KOPT-K1 (cell line): ENCODE measurements at regions not wholly inside any gene's neighbourhood (a gene's known extent, or its start where the extent isn't known, plus 50 kb on each side); places are given as distances from the start of the nearest gene placed in this dataset.

Experiments used
- H3K27ac ChIP-seq: fragments of 200-600 bp; sonication (generic); 2 replicates; pipeline ENCODE4 v1.5.1; 2016; ENCODE audit warnings: antibody characterized with exemption, mild to moderate bottlenecking, low read depth, low read length; ENCODE audit not compliant: poor library complexity, severe bottlenecking
- H3K36me3 ChIP-seq: fragments of 200-600 bp; sonication (generic); 2 replicates; pipeline ENCODE4 v1.5.1; 2017; ENCODE audit warnings: antibody characterized with exemption, mild to moderate bottlenecking, low read length, moderate library complexity; ENCODE audit not compliant: insufficient read depth
- H3K9me3 ChIP-seq: fragments of 200-600 bp; sonication (generic); 2 replicates; pipeline ENCODE4 v1.5.1; 2017; ENCODE audit warnings: antibody characterized with exemption, low read length, mild to moderate bottlenecking; ENCODE audit not compliant: insufficient read depth, poor library complexity, severe bottlenecking

DNA sequence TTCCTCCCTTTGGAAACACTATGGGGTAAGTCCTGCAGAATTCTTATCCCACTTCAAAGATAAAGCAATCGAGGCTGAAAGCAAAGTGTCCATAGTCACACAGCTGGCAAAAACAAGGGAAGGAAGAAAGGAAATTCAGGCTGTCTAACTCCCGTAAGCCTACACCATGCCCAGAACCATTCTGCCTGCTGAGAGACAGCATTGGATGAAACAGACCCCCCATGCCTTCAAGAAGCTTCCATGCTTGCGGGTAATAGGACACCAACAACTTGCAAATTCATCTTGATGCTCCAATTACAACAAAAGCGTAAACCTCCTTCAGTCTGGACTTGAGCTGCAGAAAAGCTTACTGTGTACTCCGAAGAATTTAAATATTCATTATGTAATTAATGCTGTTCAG is 181.1 kb upstream of the WWC1 start:
- Histone ChIP-seq H3K36me3 (no peaks in the 10 kb centered on the region), H3K9me3 (no peaks in the 10 kb centered on the region), H3K27ac (no peak overlapping the region)

DNA sequence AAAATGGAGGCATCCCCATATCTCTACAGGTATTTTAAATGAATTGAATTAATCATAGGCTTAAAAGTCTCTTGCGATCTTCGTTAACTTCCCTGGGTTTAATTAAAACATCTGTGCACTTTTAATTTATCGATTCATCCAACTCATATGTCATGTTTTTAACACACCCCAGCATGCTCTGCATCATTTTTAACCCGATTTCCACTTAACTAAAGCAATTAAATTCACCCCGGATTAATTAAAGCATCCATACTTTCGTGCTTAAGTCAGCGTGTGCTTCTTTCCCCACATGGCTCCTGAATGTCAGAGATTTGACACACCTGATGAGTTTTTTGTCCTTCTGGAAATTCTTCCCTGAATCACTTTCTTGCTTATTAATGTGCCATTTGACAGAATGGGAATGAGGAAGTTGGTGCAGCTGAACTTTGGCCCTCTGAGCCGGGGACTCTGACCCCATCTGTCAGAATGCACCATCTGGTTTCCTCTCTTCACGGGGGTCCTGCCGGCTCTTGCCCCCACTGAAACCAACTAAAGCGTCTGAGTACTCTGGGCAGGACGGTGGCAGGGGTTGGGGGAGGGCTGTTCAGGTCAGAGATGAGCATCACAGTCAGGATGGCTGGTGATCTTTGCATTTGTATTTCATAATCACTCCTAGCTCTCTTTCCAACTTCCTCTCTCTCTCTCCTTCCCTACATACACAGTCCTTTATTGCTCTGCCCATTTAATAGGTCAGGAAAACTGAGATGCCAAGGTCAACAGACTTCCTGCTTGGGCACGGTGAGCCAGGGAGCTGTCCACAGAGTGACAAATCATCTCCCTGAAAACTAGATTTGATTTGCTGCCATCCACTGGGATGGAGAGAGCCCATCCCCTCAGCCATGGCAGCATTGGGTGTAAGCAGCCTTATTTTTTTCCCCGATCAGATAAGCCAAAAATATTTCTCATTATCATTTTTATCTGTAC is 180.3 kb upstream of the WWC1 start:
- Histone ChIP-seq H3K9me3 (no peaks in the 10 kb centered on the region), H3K27ac (no peak overlapping the region), H3K36me3 (no peaks in the 10 kb centered on the region)

DNA sequence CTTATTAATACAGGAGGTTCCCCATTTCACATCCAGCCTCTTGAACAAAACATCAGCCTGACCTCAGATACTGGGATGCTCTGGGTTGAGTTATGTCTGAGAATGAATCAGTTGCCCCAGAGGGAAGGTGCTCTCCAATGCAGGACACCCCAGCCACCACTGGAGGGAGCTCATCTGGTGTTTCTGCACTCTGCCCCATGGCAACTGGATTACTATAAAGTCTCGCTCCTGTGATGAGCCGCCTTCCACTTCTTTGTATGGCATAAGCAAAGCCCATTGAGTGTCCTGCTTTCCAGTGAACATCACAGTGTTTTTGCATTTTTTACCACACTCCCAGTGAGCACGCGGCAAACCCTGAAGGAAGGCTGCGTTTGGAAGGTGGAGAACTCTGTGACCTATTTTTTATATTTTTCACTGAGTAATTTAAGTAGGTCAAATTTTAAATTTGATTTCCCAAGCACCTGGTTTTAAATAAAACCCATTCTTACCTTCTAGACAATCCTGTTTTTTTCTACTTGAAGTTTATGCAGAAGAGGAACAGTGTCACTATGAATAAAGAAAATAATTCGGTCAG is 176.9 kb upstream of the WWC1 start:
- Histone ChIP-seq H3K9me3 (no peaks in the 10 kb centered on the region), H3K27ac (no peak overlapping the region), H3K36me3 (no peaks in the 10 kb centered on the region)

DNA sequence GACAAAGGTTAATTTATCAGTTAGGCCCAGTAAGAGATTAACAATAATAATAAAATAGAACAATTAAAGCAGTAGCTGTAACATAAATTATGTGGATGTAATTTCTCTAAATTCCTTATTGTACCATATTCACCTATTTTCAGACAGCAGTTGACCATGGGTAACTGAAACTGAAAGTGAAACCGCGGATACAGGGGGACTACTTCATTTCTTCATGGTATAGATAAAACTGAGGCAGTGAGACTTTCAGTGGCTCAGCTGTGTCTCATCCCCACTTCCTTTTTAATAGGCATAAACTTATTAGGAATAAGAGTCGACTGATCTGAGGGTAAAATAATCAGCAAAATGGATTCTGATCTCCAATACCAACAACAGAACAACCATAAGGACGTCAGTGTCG is 174.0 kb upstream of the WWC1 start:
- Histone ChIP-seq H3K27ac (no peak overlapping the region), H3K36me3 (no peaks in the 10 kb centered on the region), H3K9me3 (no peaks in the 10 kb centered on the region)

DNA sequence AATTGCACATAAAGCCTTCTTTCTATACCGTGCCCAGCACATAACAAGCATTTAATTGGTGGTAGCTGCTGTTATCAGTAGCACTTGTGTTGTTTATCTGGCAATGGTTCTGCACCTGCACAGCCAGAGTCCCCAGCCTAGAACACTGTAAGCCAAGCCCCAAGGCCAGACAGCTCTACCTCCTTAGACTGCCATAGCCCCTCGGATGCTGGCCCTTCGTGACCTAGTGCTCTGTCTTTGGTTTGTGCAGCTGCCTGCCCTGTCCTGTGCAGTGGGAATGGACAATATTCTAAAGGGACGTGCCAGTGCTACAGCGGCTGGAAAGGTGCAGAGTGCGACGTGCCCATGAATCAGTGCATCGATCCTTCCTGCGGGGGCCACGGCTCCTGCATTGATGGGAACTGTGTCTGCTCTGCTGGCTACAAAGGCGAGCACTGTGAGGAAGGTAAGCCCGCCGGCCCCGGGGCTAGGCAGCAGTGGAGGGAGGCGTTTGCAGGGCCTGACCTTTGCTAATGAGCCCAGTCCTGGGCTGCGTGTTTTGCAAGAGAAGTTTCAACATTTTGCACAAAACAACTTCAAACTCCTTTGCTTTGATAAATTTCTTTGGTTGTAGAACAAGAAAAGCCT is 173.3 kb upstream of the WWC1 start:
- no peaks in the 10 kb centered on the region for H3K9me3 ChIP-seq
- H3K36me3 ChIP-seq, result no peaks in the 10 kb centered on the region
- H3K27ac ChIP-seq, result no peak overlapping the region

DNA sequence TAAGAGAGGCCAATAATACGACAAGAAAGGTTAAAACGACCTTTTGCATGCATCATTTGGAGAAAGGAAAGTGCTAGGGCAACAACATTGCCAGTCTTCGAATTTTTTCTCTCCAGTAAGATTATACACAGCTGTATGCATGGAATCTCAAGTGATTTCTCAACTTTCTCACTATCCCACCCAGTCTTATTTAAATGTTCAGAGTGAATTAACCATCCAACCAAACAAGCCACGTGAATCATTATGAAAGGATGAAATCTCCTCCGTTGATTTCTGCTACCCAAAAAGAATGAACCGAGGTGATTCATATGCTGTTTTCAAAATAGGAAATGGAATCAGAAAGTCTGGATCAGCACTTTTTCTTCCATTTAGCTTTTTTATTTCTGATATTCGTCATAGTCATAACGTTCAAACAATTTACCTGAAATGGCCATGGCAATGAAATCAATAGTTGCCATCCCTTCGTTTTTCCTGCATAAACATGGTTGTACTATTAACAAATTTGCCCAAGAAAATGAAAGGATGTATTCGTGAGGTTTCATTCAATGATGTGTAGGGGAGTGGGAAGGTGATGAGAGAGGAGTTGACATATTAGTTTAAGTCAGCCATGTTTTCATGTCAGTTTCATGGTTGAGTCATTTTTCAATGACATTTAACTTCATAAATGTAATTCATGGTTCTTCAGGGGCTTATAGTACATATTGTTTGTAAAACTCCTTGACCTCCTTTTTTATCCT is 170.9 kb upstream of the WWC1 start:
- Histone ChIP-seq H3K9me3 (no peaks in the 10 kb centered on the region), H3K36me3 (no peaks in the 10 kb centered on the region)

DNA sequence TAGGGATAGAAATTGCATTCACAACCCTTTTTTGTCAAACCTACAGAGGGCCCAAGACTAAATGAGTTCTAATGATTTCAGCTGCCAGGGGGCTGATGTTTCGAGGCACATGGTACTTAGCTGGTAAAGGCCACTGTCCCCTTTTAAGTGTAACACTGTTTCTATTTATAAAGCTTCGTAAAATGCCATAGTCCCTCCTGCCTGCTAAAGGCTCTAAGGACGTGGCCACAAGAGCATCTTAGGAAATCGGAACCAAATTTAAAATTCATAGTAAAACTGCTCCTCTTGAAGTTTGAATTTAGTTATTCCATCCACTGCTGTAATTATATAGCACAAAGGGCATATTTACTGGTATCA is 170.3 kb upstream of the WWC1 start:
- Histone ChIP-seq H3K36me3 (no peaks in the 10 kb centered on the region), H3K9me3 (no peaks in the 10 kb centered on the region), H3K27ac (no peak overlapping the region)

More for the DNA sequence above, 170.9 kb upstream of the WWC1 start:
- H3K27ac ChIP-seq, result no peak overlapping the region

DNA sequence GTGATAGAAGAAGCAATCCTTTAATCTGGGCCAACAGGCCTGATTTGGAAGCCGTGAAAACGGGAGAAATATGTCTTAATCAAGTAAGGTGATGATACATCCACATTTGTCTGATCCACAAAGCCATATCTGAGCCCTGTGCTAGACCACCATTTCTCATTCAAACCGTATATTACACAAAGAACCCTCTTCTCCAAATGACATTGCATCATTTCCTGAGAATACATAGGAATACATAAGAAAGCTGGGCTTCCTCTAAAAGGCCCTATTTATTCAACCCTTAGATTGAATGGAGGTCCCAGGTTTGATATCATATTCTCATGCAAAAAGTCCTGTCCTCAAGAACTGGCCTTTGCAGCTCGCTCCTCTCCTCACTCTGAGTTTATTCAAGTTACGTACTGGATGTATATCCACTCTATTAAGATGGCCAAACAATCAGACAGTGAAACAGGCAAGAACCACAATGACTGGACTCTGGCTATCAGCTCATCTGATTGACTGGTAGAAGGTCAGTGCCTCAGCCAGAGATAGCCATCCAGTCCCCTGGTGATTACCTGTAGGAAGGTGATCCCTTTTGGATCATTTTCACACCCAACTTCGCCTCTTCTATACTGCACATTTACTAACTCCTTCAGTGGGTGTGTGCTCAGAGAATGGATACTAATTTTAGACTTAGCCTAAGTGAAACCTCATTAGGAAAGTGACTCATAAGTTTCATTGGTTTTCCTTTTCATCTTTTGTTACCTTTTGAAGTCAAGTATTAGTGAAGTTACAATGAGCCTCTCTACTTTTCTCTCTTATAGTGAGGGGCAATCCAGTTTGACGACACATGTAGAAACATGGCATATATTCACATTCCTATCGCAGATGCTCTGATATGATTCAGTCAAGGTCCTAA is 167.6 kb upstream of the WWC1 start:
- Histone ChIP-seq H3K9me3 (no peaks in the 10 kb centered on the region), H3K27ac (no peak overlapping the region), H3K36me3 (no peaks in the 10 kb centered on the region)

DNA sequence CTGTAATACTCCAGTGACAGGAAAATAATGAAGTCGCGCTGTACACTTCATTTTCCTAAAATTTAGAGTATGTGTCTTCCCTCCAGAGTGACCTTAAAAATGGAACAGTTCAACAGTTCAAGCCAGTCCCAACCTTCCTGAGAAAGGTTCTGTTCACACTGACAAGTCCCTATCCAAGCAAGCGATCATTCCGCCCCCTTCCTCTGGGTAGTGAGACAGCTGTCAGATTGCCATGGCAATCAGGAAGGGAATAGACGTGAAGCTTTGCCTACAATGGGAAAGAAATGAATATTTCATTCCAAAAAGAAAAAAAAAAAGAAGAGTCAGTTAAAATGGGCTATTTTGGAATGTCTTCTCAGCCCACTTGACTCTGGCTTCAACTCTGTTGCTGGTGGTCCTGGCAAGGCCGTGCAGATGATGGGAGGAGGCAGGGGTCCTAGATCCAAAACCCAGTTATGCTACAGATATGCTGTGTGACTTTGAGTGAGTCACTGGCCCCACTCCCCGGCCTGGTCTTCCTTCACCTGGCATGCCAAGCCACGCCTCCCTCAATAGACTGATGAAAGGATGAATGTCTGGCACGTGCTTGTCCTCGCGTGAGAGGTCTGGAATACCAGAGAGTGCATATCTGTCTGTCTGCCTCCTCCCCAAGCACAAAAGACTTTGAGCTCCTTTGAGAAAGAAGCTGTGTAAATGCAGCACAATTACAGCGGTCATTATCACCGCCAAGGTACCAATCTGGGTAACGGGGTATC is 165.8 kb upstream of the WWC1 start:
- Histone ChIP-seq H3K9me3 (no peaks in the 10 kb centered on the region), H3K36me3 (no peaks in the 10 kb centered on the region), H3K27ac (no peak overlapping the region)

DNA sequence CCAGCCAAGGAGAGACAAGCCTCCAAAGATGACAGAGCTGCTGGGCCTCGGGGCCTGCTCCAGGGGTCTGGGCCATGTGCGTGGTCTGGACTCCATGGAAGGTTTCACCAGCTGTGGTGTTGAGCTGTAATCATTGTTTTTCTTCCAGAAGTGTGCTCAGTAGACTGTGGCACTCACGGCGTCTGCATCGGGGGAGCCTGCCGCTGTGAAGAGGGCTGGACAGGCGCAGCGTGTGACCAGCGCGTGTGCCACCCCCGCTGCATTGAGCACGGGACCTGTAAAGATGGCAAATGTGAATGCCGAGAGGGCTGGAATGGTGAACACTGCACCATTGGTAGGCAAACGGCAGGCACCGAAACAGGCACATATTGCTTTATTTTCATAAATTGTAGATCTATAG is 164.8 kb upstream of the WWC1 start:
- Histone ChIP-seq H3K27ac (no peak overlapping the region), H3K36me3 (no peaks in the 10 kb centered on the region), H3K9me3 (no peaks in the 10 kb centered on the region)

DNA sequence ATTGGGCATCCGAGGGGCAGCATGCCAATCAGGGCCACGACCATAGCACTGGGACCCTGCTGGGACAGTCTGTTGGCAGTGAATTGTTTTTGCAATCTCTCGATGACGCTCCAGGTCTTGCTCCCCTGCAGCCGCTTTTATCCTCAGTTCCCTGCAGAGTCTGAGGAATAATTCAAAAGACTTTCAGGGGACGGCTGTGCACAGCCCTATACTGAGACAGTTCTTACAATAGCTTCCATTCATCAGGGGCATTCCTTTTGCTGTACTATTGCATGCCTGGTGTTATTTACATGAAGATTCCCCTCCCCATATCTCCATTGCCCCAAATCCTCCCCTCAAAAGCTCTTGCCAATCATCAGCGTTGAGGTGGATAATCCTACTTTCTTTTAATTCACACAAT is 163.3 kb upstream of the WWC1 start:
- Histone ChIP-seq H3K36me3 (no peaks in the 10 kb centered on the region), H3K9me3 (no peaks in the 10 kb centered on the region), H3K27ac (no peak overlapping the region)

DNA sequence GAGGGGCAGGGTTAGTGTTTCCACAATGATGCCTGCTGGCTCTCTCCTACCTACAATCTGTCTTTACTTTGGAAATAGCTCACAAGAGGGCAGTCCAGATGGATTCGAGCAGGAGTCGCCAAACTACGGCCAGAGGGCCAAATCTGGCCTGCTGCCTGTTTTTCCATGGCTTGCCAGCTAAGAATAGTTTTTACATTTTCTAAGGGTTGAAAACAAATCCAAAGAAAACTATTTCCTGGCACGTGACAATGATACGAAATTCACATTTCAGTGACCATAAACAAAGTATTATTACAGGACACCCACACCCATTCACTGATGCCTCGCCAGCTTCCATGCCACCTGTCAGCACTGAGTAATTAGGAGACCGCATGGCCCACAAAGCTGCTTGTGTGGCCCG is 162.9 kb upstream of the WWC1 start:
- Histone ChIP-seq H3K27ac (no peak overlapping the region), H3K36me3 (no peaks in the 10 kb centered on the region), H3K9me3 (no peaks in the 10 kb centered on the region)

DNA sequence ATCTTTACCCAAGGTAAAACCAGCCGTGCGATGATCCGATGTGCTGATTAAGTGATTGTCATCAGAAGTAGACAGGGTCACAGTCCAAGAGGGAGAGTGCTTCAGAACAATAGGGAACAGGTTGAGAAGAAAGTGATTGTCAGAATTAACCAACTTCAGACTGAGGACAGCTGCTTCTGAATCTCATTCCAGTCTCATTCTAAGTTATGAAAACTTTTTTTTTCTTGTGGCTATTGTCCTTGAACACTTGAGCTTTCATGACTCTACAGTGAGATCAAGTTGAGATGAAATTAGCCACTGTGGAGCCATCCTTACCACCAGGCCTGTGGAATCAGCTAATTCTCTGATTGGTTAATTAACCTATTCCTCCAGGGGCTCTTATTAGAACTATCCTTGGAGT is 159.9 kb upstream of the WWC1 start:
- H3K36me3 ChIP-seq, result no peaks in the 10 kb centered on the region
- no peaks in the 10 kb centered on the region for H3K9me3 ChIP-seq
- no peak overlapping the region for H3K27ac ChIP-seq

DNA sequence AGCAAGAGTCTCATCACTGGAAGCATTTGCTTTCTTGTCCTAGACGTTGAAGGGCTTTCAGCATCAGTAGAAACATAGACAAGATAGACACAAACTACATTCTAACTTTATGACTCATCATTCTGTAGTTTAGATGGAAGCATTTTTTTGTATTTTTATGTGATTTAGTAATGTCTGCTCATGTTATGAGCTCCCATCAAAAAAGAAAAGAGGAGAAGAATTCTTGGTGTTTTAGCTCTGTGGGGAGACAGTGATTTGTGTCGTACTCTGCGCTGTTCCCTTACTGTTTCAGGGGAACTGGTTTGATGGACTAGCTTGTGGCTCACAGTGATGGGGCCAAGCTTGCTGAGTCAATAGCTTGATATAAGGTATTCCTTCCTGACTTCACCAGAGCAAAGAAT is 159.2 kb upstream of the WWC1 start:
- no peaks in the 10 kb centered on the region for H3K36me3 ChIP-seq
- H3K9me3 ChIP-seq, result no peaks in the 10 kb centered on the region
- no peak overlapping the region for H3K27ac ChIP-seq
